Renal pelvis (tissue), 1 donor: ENCODE measurements at regions not wholly inside any gene's neighbourhood (a gene's known extent, or its start where the extent isn't known, plus 50 kb on each side); places are given as distances from the start of the nearest gene placed in this dataset.
"Not testable (repeated sequence)": the region's sequence is repeated elsewhere in the genome, so short reads cannot be mapped to it uniquely, and the experiment has no call there.

Source experiments
- DNase-seq: peaks from one replicate; pipeline ENCODE4 v3.0.0-alpha.2; 2013

GRCh38 chr19:28359431-28360414, 853.2 kb downstream of the UQCRFS1 start:
- no peak for DNase-seq

- no peak for DNase-seq
Measured at GRCh38 chr19:28358633-28359032, 854.3 kb downstream of the UQCRFS1 start.

GRCh38 chr19:28351761-28352160, 861.2 kb downstream of the UQCRFS1 start:
- DNase-seq: no peak

GRCh38 chr19:28351321-28351720, 861.6 kb downstream of the UQCRFS1 start:
- not testable (repeated sequence) for DNase-seq

GRCh38 chr19:28350673-28351072, 862.3 kb downstream of the UQCRFS1 start:
- DNase-seq: no peak

GRCh38 chr19:28350037-28350436, 862.9 kb downstream of the UQCRFS1 start:
- DNase-seq: no peak

GRCh38 chr19:28349604-28350003, 863.3 kb downstream of the UQCRFS1 start:
- DNase-seq: no peak

- no peak for DNase-seq
Measured at GRCh38 chr19:28345811-28346210, 867.1 kb downstream of the UQCRFS1 start.

- no peak for DNase-seq
Measured at GRCh38 chr19:28341810-28342350, 871.1 kb downstream of the UQCRFS1 start.

- no peak for DNase-seq
Measured at GRCh38 chr19:28334419-28334818, 878.5 kb downstream of the UQCRFS1 start.

GRCh38 chr19:28333909-28334308, 879.0 kb downstream of the UQCRFS1 start:
- DNase-seq: no peak

- no peak for DNase-seq
Measured at GRCh38 chr19:28332886-28333285, 880.1 kb downstream of the UQCRFS1 start.

- DNase-seq: no peak
Measured at GRCh38 chr19:28332351-28332750, 880.6 kb downstream of the UQCRFS1 start.

- no peak for DNase-seq
Measured at GRCh38 chr19:28331596-28331995, 881.4 kb downstream of the UQCRFS1 start.

GRCh38 chr19:28330831-28331230, 882.1 kb downstream of the UQCRFS1 start:
- no peak for DNase-seq

- no peak for DNase-seq
Measured at GRCh38 chr19:28329429-28329828, 883.5 kb downstream of the UQCRFS1 start.

GRCh38 chr19:28327905-28328304, 885.0 kb downstream of the UQCRFS1 start:
- no peak for DNase-seq

GRCh38 chr19:28326746-28327145, 886.2 kb downstream of the UQCRFS1 start:
- no peak for DNase-seq

GRCh38 chr19:28324275-28325060, 888.5 kb downstream of the UQCRFS1 start:
- DNase-seq: no peak

GRCh38 chr19:28322945-28323344, 890.0 kb downstream of the UQCRFS1 start:
- DNase-seq: no peak

GRCh38 chr19:28322491-28322890, 890.5 kb downstream of the UQCRFS1 start:
- no peak for DNase-seq

- no peak for DNase-seq
Measured at GRCh38 chr19:28319918-28320317, 893.0 kb downstream of the UQCRFS1 start.

GRCh38 chr19:28319227-28319626, 893.7 kb downstream of the UQCRFS1 start:
- DNase-seq: peak; percentile 27
